Fibroblast of pulmonary artery (primary cell): ENCODE measurements at regions not wholly inside any gene's neighbourhood (a gene's known extent, or its start where the extent isn't known, plus 50 kb on each side); places are given as distances from the start of the nearest gene placed in this dataset.

Experiments
- DNase-seq: peaks from one replicate; pipeline ENCODE4 v3.0.0-alpha.2; 2010; ENCODE audit warnings: low read depth
- H3K4me3 ChIP-seq: replicated peaks from 2 replicates; pipeline ENCODE4 v1.5.1; 2011; ENCODE audit warnings: low read depth, mild to moderate bottlenecking, control low read depth, low read length, moderate library complexity
- TF ChIP-seq, protein P1 (sequence below): IDR thresholded peaks from 2 replicates; pipeline ENCODE4 v1.5.1; 2011; ENCODE audit warnings: mild to moderate bottlenecking, control low read depth, low read length, inconsistent platforms; ENCODE audit errors: missing control alignments

DNA sequence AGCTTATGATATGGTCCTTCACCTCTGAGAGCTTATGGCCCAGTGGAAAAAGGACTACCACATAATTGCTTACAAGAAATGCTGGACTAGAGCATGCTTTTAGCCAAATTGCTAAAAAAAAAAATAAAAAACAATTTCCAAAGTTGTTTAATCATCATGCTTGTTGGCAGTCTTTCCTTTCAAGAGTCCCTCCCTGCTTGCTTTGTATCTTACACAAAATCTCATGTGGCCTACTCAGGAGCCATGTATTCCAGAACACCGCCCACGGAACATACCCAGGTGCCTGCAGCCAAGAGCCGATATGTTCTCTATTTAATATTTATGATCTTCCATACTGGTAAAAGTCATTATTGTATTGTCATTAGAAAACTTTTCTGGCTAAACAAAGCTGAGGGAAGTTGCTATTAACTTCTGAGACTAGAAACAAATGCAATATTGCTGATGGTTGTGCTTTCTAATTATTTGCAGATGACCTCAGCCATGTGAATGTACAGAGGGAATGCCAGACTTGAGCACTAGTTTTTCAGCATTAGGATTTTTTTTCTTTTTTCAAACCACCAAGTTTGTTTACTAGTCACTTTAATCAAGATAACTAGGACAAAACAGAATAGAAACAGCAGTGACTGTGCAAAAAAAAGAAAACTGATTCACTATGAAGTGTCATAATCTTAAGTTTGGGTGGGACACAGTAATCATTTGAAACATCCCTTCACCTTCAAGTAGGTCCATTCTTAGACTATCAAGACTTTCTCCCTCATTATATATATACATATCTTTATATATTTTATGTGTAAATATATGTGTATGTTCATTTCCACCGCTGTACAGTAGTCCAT is 129.3 kb upstream of the GORAB start:
- TF ChIP-seq, protein P1, sequence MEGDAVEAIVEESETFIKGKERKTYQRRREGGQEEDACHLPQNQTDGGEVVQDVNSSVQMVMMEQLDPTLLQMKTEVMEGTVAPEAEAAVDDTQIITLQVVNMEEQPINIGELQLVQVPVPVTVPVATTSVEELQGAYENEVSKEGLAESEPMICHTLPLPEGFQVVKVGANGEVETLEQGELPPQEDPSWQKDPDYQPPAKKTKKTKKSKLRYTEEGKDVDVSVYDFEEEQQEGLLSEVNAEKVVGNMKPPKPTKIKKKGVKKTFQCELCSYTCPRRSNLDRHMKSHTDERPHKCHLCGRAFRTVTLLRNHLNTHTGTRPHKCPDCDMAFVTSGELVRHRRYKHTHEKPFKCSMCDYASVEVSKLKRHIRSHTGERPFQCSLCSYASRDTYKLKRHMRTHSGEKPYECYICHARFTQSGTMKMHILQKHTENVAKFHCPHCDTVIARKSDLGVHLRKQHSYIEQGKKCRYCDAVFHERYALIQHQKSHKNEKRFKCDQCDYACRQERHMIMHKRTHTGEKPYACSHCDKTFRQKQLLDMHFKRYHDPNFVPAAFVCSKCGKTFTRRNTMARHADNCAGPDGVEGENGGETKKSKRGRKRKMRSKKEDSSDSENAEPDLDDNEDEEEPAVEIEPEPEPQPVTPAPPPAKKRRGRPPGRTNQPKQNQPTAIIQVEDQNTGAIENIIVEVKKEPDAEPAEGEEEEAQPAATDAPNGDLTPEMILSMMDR = no peak
- DNase-seq = no peak

DNA sequence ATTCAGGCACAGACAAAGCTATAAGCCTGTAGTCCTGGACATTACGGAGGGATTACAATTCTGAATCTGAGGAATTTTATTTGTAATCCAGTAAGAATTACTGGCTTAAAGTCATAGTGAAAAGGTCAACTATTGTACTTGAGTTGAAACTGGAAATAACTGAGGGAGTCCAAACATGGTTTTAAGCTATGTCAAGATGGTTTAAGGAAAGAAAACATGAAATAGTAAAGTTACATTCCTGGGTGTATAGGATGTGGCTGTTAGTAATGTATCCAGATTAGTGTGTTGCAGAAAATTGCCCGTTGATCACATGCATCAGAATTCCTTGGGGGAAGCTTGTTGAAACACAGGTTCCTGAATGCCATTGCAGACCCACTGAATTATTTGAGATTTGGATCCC is 124.8 kb upstream of the GORAB start:
- DNase-seq = no peak
- TF ChIP-seq, protein P1 = no peak
- no peak overlapping the region for H3K4me3 ChIP-seq

More for the DNA sequence above, 129.3 kb upstream of the GORAB start:
- H3K4me3 ChIP-seq = no peak overlapping the region

DNA sequence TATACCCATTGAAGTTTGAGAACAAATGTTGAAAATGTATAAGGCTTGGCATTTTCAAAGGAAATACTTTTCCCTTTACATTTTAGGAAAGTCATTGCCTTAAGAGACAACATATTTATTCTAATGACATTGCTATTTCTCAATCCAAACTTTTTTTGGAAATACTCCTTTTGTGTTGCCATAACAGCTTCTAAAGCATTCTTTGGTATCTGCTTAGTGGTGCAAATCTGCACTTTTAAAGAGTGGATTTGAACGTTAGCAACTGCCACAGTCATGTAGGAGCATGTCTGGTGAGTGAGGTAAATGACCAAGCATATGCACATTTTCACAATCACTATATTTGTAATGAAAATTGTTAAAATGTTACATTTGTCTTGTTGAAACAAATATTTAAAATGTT is 124.4 kb upstream of the GORAB start:
- TF ChIP-seq, protein P1 = no peak
- H3K4me3 ChIP-seq = no peak overlapping the region
- DNase-seq = no peak

DNA sequence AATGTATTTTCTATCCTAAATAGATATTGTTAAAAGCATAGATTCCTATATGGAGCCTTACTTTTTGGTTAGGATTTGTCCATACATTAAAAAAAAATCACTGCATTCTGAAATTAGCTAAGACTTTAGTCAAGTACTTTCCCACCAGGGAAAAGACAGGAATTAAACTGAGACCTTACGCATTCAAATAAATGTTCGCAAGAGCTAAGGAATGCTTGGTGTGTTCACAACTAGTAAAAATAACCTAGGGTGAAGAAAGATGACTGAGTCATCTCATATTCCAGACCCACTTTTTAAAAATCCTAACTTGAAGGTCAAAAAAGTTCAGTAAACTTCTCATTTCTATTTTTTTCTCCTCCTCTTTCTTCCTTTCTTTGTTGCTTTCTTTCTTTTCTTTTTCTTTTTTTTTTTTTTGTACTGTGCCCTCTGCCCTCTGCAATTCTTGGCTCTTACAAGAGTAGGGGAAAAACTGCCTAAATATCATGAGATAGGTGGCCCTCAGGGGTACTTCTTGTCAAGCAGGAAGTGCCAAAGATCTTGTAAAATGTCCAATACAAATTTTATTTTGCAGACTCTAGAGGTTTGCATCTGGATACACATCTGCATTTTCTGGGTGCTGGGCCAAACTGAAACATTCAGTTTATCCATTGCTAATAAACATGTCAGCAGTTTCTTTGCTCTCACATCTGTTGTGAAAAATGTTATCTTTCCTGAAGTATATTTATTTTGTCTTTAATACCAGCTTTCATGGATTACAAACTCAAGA is 121.4 kb upstream of the GORAB start:
- no peak overlapping the region for H3K4me3 ChIP-seq
- TF ChIP-seq, protein P1 = no peak
- DNase-seq = peak; percentile 92

DNA sequence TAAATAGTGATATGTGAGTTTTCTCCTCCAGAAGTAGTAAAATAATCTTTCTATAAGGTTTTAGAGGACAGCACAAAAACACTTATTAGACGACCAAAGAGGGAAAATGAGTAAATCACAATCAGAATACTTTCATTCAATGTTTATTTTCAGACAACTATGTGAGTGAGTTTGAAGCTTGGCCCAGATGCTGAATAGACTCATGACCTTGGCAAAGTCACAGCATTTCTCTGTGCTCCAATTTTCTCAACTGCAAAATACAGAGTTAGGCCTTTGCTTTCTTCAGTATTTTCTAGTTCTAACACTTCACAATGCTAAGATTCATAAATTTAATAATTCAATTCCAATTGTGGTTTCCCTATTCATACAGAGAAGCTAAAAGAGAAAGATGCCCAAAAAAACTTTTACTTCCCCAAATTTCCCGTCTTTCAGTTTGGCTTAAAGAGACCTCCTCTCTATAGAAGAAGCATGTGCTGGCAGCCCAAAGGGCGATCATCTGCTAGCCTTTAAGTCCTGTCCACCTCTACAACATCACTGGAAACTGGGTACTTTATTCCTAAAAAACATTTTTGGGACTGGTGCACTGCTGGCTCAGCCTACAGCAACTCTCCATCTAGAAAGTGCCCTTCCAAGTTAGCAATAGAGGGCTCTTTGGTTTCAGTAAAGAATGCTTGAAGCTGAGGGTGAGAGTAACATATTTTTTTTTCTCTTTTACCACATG is 116.8 kb upstream of the GORAB start:
- TF ChIP-seq, protein P1 = no peak
- DNase-seq = peak; percentile 53

DNA sequence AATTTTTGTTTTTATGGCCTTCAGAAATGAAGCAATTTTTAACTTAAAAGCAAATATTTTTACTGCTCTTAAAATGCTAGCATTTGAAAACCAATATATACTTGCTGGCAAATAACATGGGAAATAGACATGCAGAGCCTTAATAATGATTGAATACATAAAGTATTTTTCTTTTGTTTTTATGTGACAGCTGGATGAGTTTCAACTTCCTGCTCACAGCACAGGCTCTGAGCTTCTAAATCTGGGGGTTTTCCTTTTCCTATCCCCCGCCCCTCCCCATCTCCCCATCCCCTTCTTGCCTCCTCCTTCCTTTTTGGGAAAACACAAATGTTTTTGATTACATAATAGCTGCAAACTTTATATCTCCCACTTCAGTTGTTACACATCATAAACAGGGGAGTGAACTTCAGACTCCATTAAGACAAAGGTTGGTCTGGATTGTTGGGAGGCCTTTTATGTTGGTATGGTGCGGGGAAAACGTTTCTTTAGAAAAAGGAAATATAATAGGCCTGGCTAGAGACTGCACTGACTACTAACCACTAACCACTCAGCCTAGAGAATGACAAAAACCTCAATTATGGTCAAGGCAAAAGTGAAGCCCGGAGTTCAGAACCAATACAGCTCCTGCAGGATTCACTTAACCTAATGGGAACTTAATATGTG is 116.1 kb upstream of the GORAB start:
- no peak overlapping the region for H3K4me3 ChIP-seq
- peak; percentile 74 for DNase-seq
- TF ChIP-seq, protein P1 = no peak

More for the DNA sequence above, 116.8 kb upstream of the GORAB start:
- no peak overlapping the region for H3K4me3 ChIP-seq
